ENCODE measurements at regions not wholly inside any gene's neighbourhood (a gene's known extent, or its start where the extent isn't known, plus 50 kb on each side); places are given as distances from the start of the nearest gene placed in this dataset.

- DNase-seq: peak; percentile 84 to 89
Observed at GRCh38 chr11:111019871-111020670, 225.5 kb upstream of the POU2AF2 start.

GRCh38 chr11:111019451-111019850 is 226.1 kb upstream of the POU2AF2 start:
- peak in 1 of 2 donors; percentile 36 for DNase-seq

GRCh38 chr11:111018566-111018965 is 227.0 kb upstream of the POU2AF2 start:
- peak; percentile 45 to 47 for DNase-seq

GRCh38 chr11:111012491-111012890 is 233.0 kb upstream of the POU2AF2 start:
- no peak for DNase-seq

GRCh38 chr11:111011275-111011594 is 234.3 kb upstream of the POU2AF2 start:
- no peak for DNase-seq

- no peak for DNase-seq
Observed at GRCh38 chr11:111010391-111011274, 234.9 kb upstream of the POU2AF2 start.

GRCh38 chr11:111006227-111006626 is 239.3 kb upstream of the POU2AF2 start:
- no peak for DNase-seq

- DNase-seq: peak; percentile 47 to 79
Observed at GRCh38 chr11:111001986-111002611, 243.4 kb upstream of the POU2AF2 start.

GRCh38 chr11:111001081-111001430 is 244.5 kb upstream of the POU2AF2 start:
- DNase-seq: no peak

- DNase-seq: peak in 1 of 2 donors; percentile 30
Observed at GRCh38 chr11:111000400-111001080, 245.0 kb upstream of the POU2AF2 start.

- no peak for DNase-seq
Observed at GRCh38 chr11:110992481-110992880, 253.0 kb upstream of the POU2AF2 start.

- no peak for DNase-seq
Observed at GRCh38 chr11:110991661-110992355, 253.7 kb upstream of the POU2AF2 start.

- DNase-seq: no peak
Observed at GRCh38 chr11:110990311-110990710, 255.2 kb upstream of the POU2AF2 start.

GRCh38 chr11:110989428-110990133 is 255.9 kb upstream of the POU2AF2 start:
- peak; percentile 92 to 93 for DNase-seq

- DNase-seq: no peak
Observed at GRCh38 chr11:110988671-110989070, 256.9 kb upstream of the POU2AF2 start.

GRCh38 chr11:110986016-110986415 is 259.5 kb upstream of the POU2AF2 start:
- no peak for DNase-seq

GRCh38 chr11:110985547-110985946 is 260.0 kb upstream of the POU2AF2 start:
- no peak for DNase-seq

GRCh38 chr11:110984693-110985092 is 260.8 kb upstream of the POU2AF2 start:
- no peak for DNase-seq

- no peak for DNase-seq
Observed at GRCh38 chr11:110984147-110984546, 261.4 kb upstream of the POU2AF2 start.

- no peak for DNase-seq
Observed at GRCh38 chr11:110982214-110982613, 263.3 kb upstream of the POU2AF2 start.

GRCh38 chr11:110979696-110980095 is 265.8 kb upstream of the POU2AF2 start:
- no peak for DNase-seq

- DNase-seq: peak; percentile 68 to 71
Observed at GRCh38 chr11:110977661-110978060, 265.4 kb upstream of the ARHGAP20 start.
